MM.1S (cell line): ENCODE measurements at regions not wholly inside any gene's neighbourhood (a gene's known extent, or its start where the extent isn't known, plus 50 kb on each side); places are given as distances from the start of the nearest gene placed in this dataset.

Experiments used
- DNase-seq: peaks from one replicate; pipeline ENCODE4 v3.0.0-alpha.2; 2015
- H2AFZ ChIP-seq: fragments of 300-600 bp; sonication (generic); 2 replicates; pipeline ENCODE4 v1.6.0; 2016; ENCODE audit warnings: antibody characterized with exemption, low read length
- H3F3A ChIP-seq: fragments of 300-600 bp; sonication (generic); 2 replicates; pipeline ENCODE4 v1.6.1; 2016; ENCODE audit warnings: mild to moderate bottlenecking, antibody characterized with exemption, low read length, moderate library complexity, mixed read lengths; ENCODE audit not compliant: insufficient read depth
- H3K27ac ChIP-seq: fragments of 300-600 bp; sonication (generic); 2 replicates; pipeline ENCODE4 v1.5.1; 2016; ENCODE audit warnings: mild to moderate bottlenecking, low read length
- H3K27me3 ChIP-seq: fragments of 300-600 bp; sonication (generic); replicated peaks from 2 replicates; pipeline ENCODE4 v1.6.0; 2016; ENCODE audit warnings: low read length; ENCODE audit not compliant: insufficient read depth
- H3K36me3 ChIP-seq: fragments of 300-600 bp; sonication (generic); replicated peaks from 2 replicates; pipeline ENCODE4 v1.6.1; 2016; ENCODE audit warnings: mild to moderate bottlenecking, low read length, mixed read lengths; ENCODE audit not compliant: insufficient read depth
- H3K4me1 ChIP-seq: fragments of 300-600 bp; sonication (generic); 2 replicates; pipeline ENCODE4 v1.6.1; 2016; ENCODE audit warnings: low read length, mixed read lengths
- H3K4me2 ChIP-seq: fragments of 300-600 bp; sonication (generic); 2 replicates; pipeline ENCODE4 v1.6.0; 2016; ENCODE audit warnings: low read depth, low read length
- H3K4me3 ChIP-seq: fragments of 300-600 bp; sonication (generic); 2 replicates; pipeline ENCODE4 v1.5.1; 2016; ENCODE audit warnings: low read length, mixed read lengths
- H3K79me2 ChIP-seq: fragments of 300-600 bp; sonication (generic); 2 replicates; pipeline ENCODE4 v1.6.1; 2016; ENCODE audit warnings: mixed run types, low read length, mixed read lengths
- H3K9ac ChIP-seq: fragments of 300-600 bp; sonication (generic); 2 replicates; pipeline ENCODE4 v1.6.1; 2016; ENCODE audit warnings: low read length, mixed read lengths
- H3K9me2 ChIP-seq: fragments of 300-600 bp; sonication (generic); replicated peaks from 2 replicates; pipeline ENCODE4 v1.6.1; 2016; ENCODE audit warnings: mild to moderate bottlenecking, low read length, mixed read lengths; ENCODE audit not compliant: insufficient read depth
- H3K9me3 ChIP-seq: fragments of 300-600 bp; sonication (generic); replicated peaks from 2 replicates; pipeline ENCODE4 v1.6.1; 2016; ENCODE audit warnings: mild to moderate bottlenecking, low read length, mixed read lengths; ENCODE audit not compliant: insufficient read depth
- H4K20me1 ChIP-seq: fragments of 300-600 bp; sonication (generic); 2 replicates; pipeline ENCODE4 v1.6.1; 2016; ENCODE audit warnings: mild to moderate bottlenecking, low read length, moderate library complexity, mixed read lengths; ENCODE audit not compliant: insufficient read depth
- CTCF ChIP-seq: fragments of 300-600 bp; sonication (generic); IDR thresholded peaks from 2 replicates; pipeline ENCODE4 v1.5.1; 2016; ENCODE audit warnings: antibody characterized with exemption, low read length, mixed read lengths
- EZH2 ChIP-seq: fragments of 300-600 bp; sonication (generic); optimal IDR thresholded peaks from 2 replicates; pipeline ENCODE3; 2017; ENCODE audit warnings: low read depth, mild to moderate bottlenecking, antibody characterized with exemption, low read length, mixed read lengths
- EZH2phosphoT487 ChIP-seq: fragments of 300-600 bp; sonication (generic); IDR thresholded peaks from 2 replicates; pipeline ENCODE4 v1.6.1; 2018; ENCODE audit warnings: antibody characterized with exemption, low read length

- no peak overlapping the region for H3K4me2 ChIP-seq
- H3K9me2 ChIP-seq = no peaks in the 10 kb centered on the region
- no peak for TF ChIP-seq EZH2phosphoT487
- TF ChIP-seq CTCF = no peak
- no peak for TF ChIP-seq EZH2
- H3K36me3 ChIP-seq = no peaks in the 10 kb centered on the region
- H3F3A ChIP-seq = no peaks in the 10 kb centered on the region
- H2AFZ ChIP-seq = no peak overlapping the region
- no peaks in the 10 kb centered on the region for H3K4me1 ChIP-seq
- no peak overlapping the region for H3K27ac ChIP-seq
- H3K79me2 ChIP-seq = no peaks in the 10 kb centered on the region
- DNase-seq = no peak
- H3K4me3 ChIP-seq = no peak overlapping the region
- no peaks in the 10 kb centered on the region for H3K9me3 ChIP-seq
- no peaks in the 10 kb centered on the region for H3K27me3 ChIP-seq
- no peak overlapping the region for H3K9ac ChIP-seq
- no peaks in the 10 kb centered on the region for H4K20me1 ChIP-seq
Measured at GRCh38 chr10:128522551-128523308, 396.5 kb upstream of the MKI67 start.

- no peaks in the 10 kb centered on the region for H3K4me1 ChIP-seq
- no peaks in the 10 kb centered on the region for H4K20me1 ChIP-seq
- no peak overlapping the region for H2AFZ ChIP-seq
- no peak overlapping the region for H3K4me2 ChIP-seq
- H3K9me2 ChIP-seq = no peaks in the 10 kb centered on the region
- H3K9ac ChIP-seq = no peak overlapping the region
- TF ChIP-seq EZH2 (no peak), EZH2phosphoT487 (no peak), CTCF (no peak)
- no peaks in the 10 kb centered on the region for H3K79me2 ChIP-seq
- no peaks in the 10 kb centered on the region for H3F3A ChIP-seq
- no peaks in the 10 kb centered on the region for H3K9me3 ChIP-seq
- no peak overlapping the region for H3K27ac ChIP-seq
- H3K27me3 ChIP-seq = no peaks in the 10 kb centered on the region
- DNase-seq = no peak
- no peaks in the 10 kb centered on the region for H3K36me3 ChIP-seq
- no peak overlapping the region for H3K4me3 ChIP-seq
Measured at GRCh38 chr10:128525444-128525843, 399.2 kb upstream of the MKI67 start.

GRCh38 chr10:128525936-128526335 lies 399.7 kb upstream of the MKI67 start:
- Histone ChIP-seq H3K4me1 (no peaks in the 10 kb centered on the region), H3K36me3 (no peaks in the 10 kb centered on the region), H3K27me3 (no peaks in the 10 kb centered on the region), H3K27ac (no peak overlapping the region), H3K9me3 (no peaks in the 10 kb centered on the region), H2AFZ (no peak overlapping the region), H4K20me1 (no peaks in the 10 kb centered on the region), H3K79me2 (no peaks in the 10 kb centered on the region), H3K9ac (no peak overlapping the region), H3K4me2 (no peak overlapping the region), H3K9me2 (no peaks in the 10 kb centered on the region), H3K4me3 (no peak overlapping the region), H3F3A (no peaks in the 10 kb centered on the region)
- no peak for TF ChIP-seq CTCF
- TF ChIP-seq EZH2 = no peak
- no peak for TF ChIP-seq EZH2phosphoT487
- DNase-seq = no peak
